Activated CD4-positive, alpha-beta T cell treated with anti-CD3 and anti-CD28 coated beads for 4 hours (primary cell): ENCODE measurements at regions not wholly inside any gene's neighbourhood (a gene's known extent, or its start where the extent isn't known, plus 50 kb on each side); places are given as distances from the start of the nearest gene placed in this dataset.
"Not testable (repeated sequence)": the region's sequence is repeated elsewhere in the genome, so short reads cannot be mapped to it uniquely, and the experiment has no call there.

ENCODE experiments used
- DNase-seq, 2 donors: peaks; one replicate each; pipeline ENCODE4 v3.0.0-alpha.2; 2020

- DNase-seq: not testable (repeated sequence)
These were observed 125.6 kb upstream of the LRATD1 start for GRCh38 chr2:14506955-14507354.

GRCh38 chr2:14511541-14511940 lies 121.0 kb upstream of the LRATD1 start:
- DNase-seq: no peak

- no peak for DNase-seq
These were observed 118.6 kb upstream of the LRATD1 start for GRCh38 chr2:14513903-14514302.

GRCh38 chr2:14516844-14517243 lies 115.7 kb upstream of the LRATD1 start:
- no peak for DNase-seq

GRCh38 chr2:14517731-14518130 lies 114.8 kb upstream of the LRATD1 start:
- no peak for DNase-seq

GRCh38 chr2:14520385-14520945 lies 112.1 kb upstream of the LRATD1 start:
- no peak for DNase-seq

- DNase-seq: no peak
These were observed 108.3 kb upstream of the LRATD1 start for GRCh38 chr2:14524041-14524802.

GRCh38 chr2:14524803-14525080 lies 107.8 kb upstream of the LRATD1 start:
- no peak for DNase-seq

- no peak for DNase-seq
These were observed 102.0 kb upstream of the LRATD1 start for GRCh38 chr2:14530506-14530905.

GRCh38 chr2:14533131-14533757 lies 99.3 kb upstream of the LRATD1 start:
- DNase-seq: no peak

- no peak for DNase-seq
These were observed 97.4 kb upstream of the LRATD1 start for GRCh38 chr2:14535156-14535555.

- DNase-seq: no peak
These were observed 95.5 kb upstream of the LRATD1 start for GRCh38 chr2:14536976-14537375.

GRCh38 chr2:14540015-14540414 lies 92.5 kb upstream of the LRATD1 start:
- no peak for DNase-seq

GRCh38 chr2:14543284-14543683 lies 89.2 kb upstream of the LRATD1 start:
- no peak for DNase-seq

GRCh38 chr2:14544247-14544646 lies 88.3 kb upstream of the LRATD1 start:
- DNase-seq: no peak

GRCh38 chr2:14547830-14548229 lies 84.7 kb upstream of the LRATD1 start:
- DNase-seq: no peak

GRCh38 chr2:14550658-14551057 lies 81.9 kb upstream of the LRATD1 start:
- DNase-seq: no peak

- DNase-seq: no peak
These were observed 81.4 kb upstream of the LRATD1 start for GRCh38 chr2:14551069-14551468.

- no peak for DNase-seq
These were observed 80.2 kb upstream of the LRATD1 start for GRCh38 chr2:14552286-14552685.

GRCh38 chr2:14552818-14553217 lies 79.7 kb upstream of the LRATD1 start:
- DNase-seq: no peak

- DNase-seq: no peak
These were observed 77.5 kb upstream of the LRATD1 start for GRCh38 chr2:14554849-14555545.

GRCh38 chr2:14557111-14557510 lies 75.4 kb upstream of the LRATD1 start:
- no peak for DNase-seq

GRCh38 chr2:14557916-14558315 lies 74.6 kb upstream of the LRATD1 start:
- DNase-seq: no peak

- DNase-seq: no peak
These were observed 74.1 kb upstream of the LRATD1 start for GRCh38 chr2:14558335-14558919.
